ENCODE measurements at regions not wholly inside any gene's neighbourhood (a gene's known extent, or its start where the extent isn't known, plus 50 kb on each side); places are given as distances from the start of the nearest gene placed in this dataset.

DNA sequence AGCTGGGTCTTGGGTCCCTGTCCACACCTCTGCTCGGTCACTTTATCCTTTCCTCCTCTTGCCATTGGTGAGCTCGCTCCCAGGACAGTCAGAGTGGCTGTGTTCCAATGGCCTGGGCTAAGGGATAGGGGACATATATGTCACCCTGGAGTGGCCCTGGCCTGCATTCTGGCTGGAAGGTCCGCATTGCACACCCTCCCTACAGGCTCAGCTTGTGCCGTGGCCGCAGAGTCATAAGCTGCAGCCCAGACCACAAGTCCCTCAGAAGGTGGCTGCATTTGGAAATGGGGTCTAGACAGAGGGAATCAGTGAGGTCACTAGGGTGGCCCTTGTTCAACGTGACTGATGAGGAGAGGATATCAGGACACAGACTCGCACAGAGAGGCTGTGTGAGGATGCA lies 363.8 kb upstream of the SHH start:
- Histone ChIP-seq H3K27me3 (ENCODE audit: insufficient read depth, low read depth, severe bottlenecking) (peaks cover 92% of the 10 kb centered on the region), H3K9me3 (ENCODE audit: severe bottlenecking) (no peaks in the 10 kb centered on the region)
- TF ChIP-seq CTCF (IDR thresholded peaks at IDR 0.05; ENCODE audit: low read depth, low read length): no peak

DNA sequence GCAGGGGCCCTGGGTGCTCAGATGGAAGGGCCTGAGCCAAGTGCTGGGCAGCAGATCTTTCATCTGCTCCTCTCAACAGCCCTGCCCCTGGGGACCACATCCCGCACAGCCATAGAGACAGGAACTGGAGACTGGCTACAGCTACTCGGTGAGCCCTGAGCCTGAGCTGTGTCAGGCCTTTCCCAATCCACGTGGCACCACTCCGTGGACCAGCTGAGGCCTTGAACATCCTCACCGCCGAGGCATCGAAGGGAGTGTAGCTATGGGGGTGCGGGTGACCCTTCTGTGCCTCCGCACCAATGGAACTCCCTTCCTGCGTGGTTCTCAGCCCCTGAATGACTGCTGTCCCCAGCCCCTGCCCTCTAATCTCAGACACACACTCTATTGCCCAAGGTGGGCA lies 362.7 kb upstream of the SHH start:
- no peak overlapping the region for H3K27ac ChIP-seq
- no peak overlapping the region for H3K4me3 ChIP-seq (ENCODE audit: low read depth, low read length)
- TF ChIP-seq CTCF (IDR thresholded peaks at IDR 0.05; ENCODE audit: low read depth, low read length): no peak
- no peak for DNase-seq
- no peaks in the 10 kb centered on the region for H3K9me3 ChIP-seq (ENCODE audit: severe bottlenecking)
- H3K36me3 ChIP-seq: no peaks in the 10 kb centered on the region
- peaks cover 94% of the 10 kb centered on the region for H3K27me3 ChIP-seq (ENCODE audit: insufficient read depth, low read depth, severe bottlenecking)

More for the DNA sequence above, 363.8 kb upstream of the SHH start:
- no peak for DNase-seq
- Histone ChIP-seq H3K27ac (no peak overlapping the region), H3K36me3 (no peaks in the 10 kb centered on the region), H3K4me3 (ENCODE audit: low read depth, low read length) (no peak overlapping the region)

DNA sequence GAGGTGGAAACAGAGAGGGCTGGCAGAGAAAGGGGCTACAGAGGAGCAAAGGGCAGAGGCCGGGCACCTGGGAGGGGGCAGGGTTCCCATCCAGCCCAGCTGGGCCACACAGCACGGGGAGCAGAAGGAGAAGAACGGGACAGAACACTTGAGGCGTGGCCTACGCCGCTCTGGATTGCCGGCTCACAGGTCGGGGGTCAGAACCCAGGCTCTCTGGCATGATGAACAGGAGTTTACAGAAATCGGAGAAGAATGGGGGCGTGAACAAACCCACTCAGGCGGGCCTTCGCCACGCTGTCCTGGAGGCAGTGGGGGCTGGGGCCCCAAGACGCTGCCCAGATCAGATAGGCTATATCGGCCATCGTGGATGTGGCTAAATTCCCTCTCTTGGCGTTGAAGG lies 362.2 kb upstream of the SHH start:
- H3K27me3 ChIP-seq (ENCODE audit: insufficient read depth, low read depth, severe bottlenecking): peaks cover 95% of the 10 kb centered on the region
- no peak overlapping the region for H3K27ac ChIP-seq
- no peak overlapping the region for H3K4me3 ChIP-seq (ENCODE audit: low read depth, low read length)
- H3K36me3 ChIP-seq: no peaks in the 10 kb centered on the region
- TF ChIP-seq CTCF (IDR thresholded peaks at IDR 0.05; ENCODE audit: low read depth, low read length): no peak
- H3K9me3 ChIP-seq (ENCODE audit: severe bottlenecking): no peaks in the 10 kb centered on the region
- no peak for DNase-seq

DNA sequence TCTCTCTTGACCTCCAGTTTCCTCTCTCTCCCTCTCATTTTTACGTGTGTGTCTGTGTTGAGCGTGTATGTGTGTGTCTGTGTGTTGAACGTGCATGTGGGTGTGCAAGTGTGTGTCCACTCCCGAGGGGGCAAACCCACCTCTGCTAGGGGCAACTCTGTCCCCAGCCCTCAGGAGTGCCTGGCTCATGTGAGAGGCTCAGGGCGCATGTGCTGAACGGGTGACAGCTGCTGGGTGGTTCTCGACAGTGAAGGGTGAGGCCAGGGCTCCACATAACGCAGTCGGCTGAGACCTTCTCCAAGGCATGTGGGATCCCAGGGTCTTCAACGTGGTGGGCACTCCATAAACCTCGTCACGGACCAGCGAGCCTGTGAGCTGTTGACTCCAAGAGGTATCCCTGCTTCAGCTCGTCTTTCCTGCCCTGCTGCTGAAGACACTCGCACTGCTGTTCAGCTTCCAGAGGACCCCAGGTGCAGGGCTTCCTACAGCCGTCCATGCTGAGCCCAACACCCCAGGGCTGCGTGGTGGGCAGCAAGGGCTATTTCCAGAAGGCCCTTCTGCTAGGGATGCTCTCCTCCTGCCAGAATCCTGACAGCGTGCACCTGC lies 361.6 kb upstream of the SHH start:
- H3K27ac ChIP-seq: no peak overlapping the region
- TF ChIP-seq CTCF (IDR thresholded peaks at IDR 0.05; ENCODE audit: low read depth, low read length): no peak
- no peak for DNase-seq
- H3K9me3 ChIP-seq (ENCODE audit: severe bottlenecking): no peaks in the 10 kb centered on the region
- no peaks in the 10 kb centered on the region for H3K36me3 ChIP-seq
- H3K4me3 ChIP-seq (ENCODE audit: low read depth, low read length): no peak overlapping the region
- H3K27me3 ChIP-seq (ENCODE audit: insufficient read depth, low read depth, severe bottlenecking): peaks cover 90% of the 10 kb centered on the region

GRCh38 chr7:156173346-156173745 lies 361.1 kb upstream of the SHH start:
- H3K36me3 ChIP-seq: no peaks in the 10 kb centered on the region
- no peak overlapping the region for H3K4me3 ChIP-seq (ENCODE audit: low read depth, low read length)
- no peak for DNase-seq
- no peaks in the 10 kb centered on the region for H3K9me3 ChIP-seq (ENCODE audit: severe bottlenecking)
- no peak overlapping the region for H3K27ac ChIP-seq
- no peak for TF ChIP-seq CTCF (IDR thresholded peaks at IDR 0.05; ENCODE audit: low read depth, low read length)
- peaks cover 86% of the 10 kb centered on the region for H3K27me3 ChIP-seq (ENCODE audit: insufficient read depth, low read depth, severe bottlenecking)

GRCh38 chr7:156172638-156173037 lies 360.4 kb upstream of the SHH start:
- no peak overlapping the region for H3K4me3 ChIP-seq (ENCODE audit: low read depth, low read length)
- no peak for DNase-seq
- H3K27ac ChIP-seq: no peak overlapping the region
- H3K9me3 ChIP-seq (ENCODE audit: severe bottlenecking): no peaks in the 10 kb centered on the region
- peaks cover 86% of the 10 kb centered on the region for H3K27me3 ChIP-seq (ENCODE audit: insufficient read depth, low read depth, severe bottlenecking)
- H3K36me3 ChIP-seq: no peaks in the 10 kb centered on the region
- no peak for TF ChIP-seq CTCF (IDR thresholded peaks at IDR 0.05; ENCODE audit: low read depth, low read length)
